RWPE2 (cell line): ENCODE measurements at regions not wholly inside any gene's neighbourhood (a gene's known extent, or its start where the extent isn't known, plus 50 kb on each side); places are given as distances from the start of the nearest gene placed in this dataset.

Experiments
- ATAC-seq: fragments of 200-7000 bp; cut with Tn5 transposase; 3 replicates; pipeline ENCODE4 v1.9.1; 2021; ENCODE audit warnings: low read depth
- DNase-seq: peaks from one replicate; pipeline ENCODE4 v3.0.0-alpha.2; 2020; ENCODE audit warnings: low spot score
- H3K27ac ChIP-seq: fragments of 450-650 bp; 2 replicates; pipeline ENCODE4 v1.5.1; 2017; ENCODE audit warnings: mild to moderate bottlenecking; ENCODE audit not compliant: poor library complexity, severe bottlenecking
- H3K27me3 ChIP-seq: fragments of 250-450 bp; sonication (Bioruptor Pico); 2 replicates; pipeline ENCODE4 v1.5.1; 2021; ENCODE audit warnings: mild to moderate bottlenecking, moderate library complexity; ENCODE audit not compliant: insufficient read depth, poor library complexity, severe bottlenecking
- H3K36me3 ChIP-seq: fragments of 250-450 bp; sonication (Bioruptor Pico); 2 replicates; pipeline ENCODE4 v1.5.1; 2020; ENCODE audit warnings: low read depth, mild to moderate bottlenecking, moderate library complexity
- H3K4me1 ChIP-seq: fragments of 250-450 bp; sonication (Bioruptor Pico); 2 replicates; pipeline ENCODE4 v1.5.1; 2021; ENCODE audit warnings: mild to moderate bottlenecking, moderate library complexity; ENCODE audit not compliant: insufficient read depth, poor library complexity, severe bottlenecking
- H3K4me3 ChIP-seq: fragments of 250-450 bp; sonication (Bioruptor Pico); 2 replicates; pipeline ENCODE4 v1.5.1; 2021; ENCODE audit warnings: mild to moderate bottlenecking, moderate library complexity; ENCODE audit not compliant: severe bottlenecking
- H3K9me3 ChIP-seq: fragments of 250-450 bp; sonication (Bioruptor Pico); 2 replicates; pipeline ENCODE4 v1.5.1; 2021; ENCODE audit warnings: mild to moderate bottlenecking, moderate library complexity; ENCODE audit not compliant: severe bottlenecking
- CTCF ChIP-seq: fragments of 450-650 bp; IDR thresholded peaks from one replicate; pipeline ENCODE4 v1.5.1; 2017; ENCODE audit warnings: mild to moderate bottlenecking, moderate library complexity; ENCODE audit not compliant: poor library complexity, severe bottlenecking

GRCh38 chr21:18970416-18970815 is 566.8 kb upstream of the TMPRSS15 start:
- no peak for DNase-seq
- Histone ChIP-seq H3K4me3 (no peak overlapping the region), H3K27me3 (peaks cover 2% of the 10 kb centered on the region), H3K9me3 (no peaks in the 10 kb centered on the region), H3K27ac (no peak overlapping the region), H3K36me3 (no peaks in the 10 kb centered on the region), H3K4me1 (no peaks in the 10 kb centered on the region)
- no peak for ATAC-seq
- no peak for TF ChIP-seq CTCF

- Histone ChIP-seq H3K4me1 (no peaks in the 10 kb centered on the region), H3K27me3 (peaks cover 2% of the 10 kb centered on the region), H3K36me3 (no peaks in the 10 kb centered on the region), H3K4me3 (no peak overlapping the region), H3K27ac (no peak overlapping the region), H3K9me3 (no peaks in the 10 kb centered on the region)
- no peak for ATAC-seq
- no peak for DNase-seq
- TF ChIP-seq CTCF: no peak
Measured at GRCh38 chr21:18970941-18971340, 567.4 kb upstream of the TMPRSS15 start.

GRCh38 chr21:18985584-18985983 is 582.0 kb upstream of the TMPRSS15 start:
- Histone ChIP-seq H3K27me3 (no peaks in the 10 kb centered on the region), H3K4me3 (no peak overlapping the region), H3K36me3 (no peaks in the 10 kb centered on the region), H3K9me3 (no peaks in the 10 kb centered on the region), H3K27ac (no peak overlapping the region), H3K4me1 (no peaks in the 10 kb centered on the region)
- DNase-seq (no peak), ATAC-seq (no peak)
- TF ChIP-seq CTCF: no peak

GRCh38 chr21:18986197-18986596 is 582.6 kb upstream of the TMPRSS15 start:
- no peak overlapping the region for H3K4me3 ChIP-seq
- no peak for TF ChIP-seq CTCF
- no peaks in the 10 kb centered on the region for H3K36me3 ChIP-seq
- H3K27ac ChIP-seq: no peak overlapping the region
- no peaks in the 10 kb centered on the region for H3K9me3 ChIP-seq
- H3K27me3 ChIP-seq: no peaks in the 10 kb centered on the region
- no peaks in the 10 kb centered on the region for H3K4me1 ChIP-seq
- DNase-seq: no peak
- ATAC-seq: no peak

- TF ChIP-seq CTCF: no peak
- no peak for ATAC-seq
- no peak for DNase-seq
- Histone ChIP-seq H3K9me3 (no peaks in the 10 kb centered on the region), H3K27me3 (no peaks in the 10 kb centered on the region), H3K27ac (no peak overlapping the region), H3K4me3 (no peak overlapping the region), H3K36me3 (no peaks in the 10 kb centered on the region), H3K4me1 (no peaks in the 10 kb centered on the region)
Measured at GRCh38 chr21:18987520-18988026, 584.0 kb upstream of the TMPRSS15 start.
